NCI-H2196 (cell line): ENCODE measurements at regions not wholly inside any gene's neighbourhood (a gene's known extent, or its start where the extent isn't known, plus 50 kb on each side); places are given as distances from the start of the nearest gene placed in this dataset.
"Not testable (repeated sequence)": the region's sequence is repeated elsewhere in the genome, so short reads cannot be mapped to it uniquely, and the experiment has no call there.

Experiments used
- DNase-seq: peaks from one replicate; lab custom pipeline; 2025; ENCODE audit not compliant: unreplicated experiment; lab: John Stamatoyannopoulos, UW

DNA sequence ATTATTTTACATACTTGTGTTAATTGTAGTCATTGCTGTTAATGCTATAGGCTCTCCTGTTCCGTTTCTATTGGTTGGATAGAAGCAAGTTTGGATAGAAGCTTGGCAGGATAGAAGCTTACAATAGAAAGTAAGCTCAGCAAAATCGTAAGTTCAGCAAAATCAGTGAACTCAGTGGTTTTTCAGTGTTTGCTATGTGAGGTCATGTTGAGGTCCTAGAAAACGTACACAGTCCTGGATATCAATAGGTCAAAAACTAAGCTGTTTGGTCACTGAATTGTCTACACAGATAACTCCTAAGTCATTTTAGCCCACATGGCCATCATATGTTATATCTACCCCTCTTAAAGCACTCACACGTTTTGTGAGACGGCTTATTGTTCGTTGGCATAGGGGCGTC, 299.4 kb downstream of the MAN2A1 start:
- no peak for DNase-seq

DNA sequence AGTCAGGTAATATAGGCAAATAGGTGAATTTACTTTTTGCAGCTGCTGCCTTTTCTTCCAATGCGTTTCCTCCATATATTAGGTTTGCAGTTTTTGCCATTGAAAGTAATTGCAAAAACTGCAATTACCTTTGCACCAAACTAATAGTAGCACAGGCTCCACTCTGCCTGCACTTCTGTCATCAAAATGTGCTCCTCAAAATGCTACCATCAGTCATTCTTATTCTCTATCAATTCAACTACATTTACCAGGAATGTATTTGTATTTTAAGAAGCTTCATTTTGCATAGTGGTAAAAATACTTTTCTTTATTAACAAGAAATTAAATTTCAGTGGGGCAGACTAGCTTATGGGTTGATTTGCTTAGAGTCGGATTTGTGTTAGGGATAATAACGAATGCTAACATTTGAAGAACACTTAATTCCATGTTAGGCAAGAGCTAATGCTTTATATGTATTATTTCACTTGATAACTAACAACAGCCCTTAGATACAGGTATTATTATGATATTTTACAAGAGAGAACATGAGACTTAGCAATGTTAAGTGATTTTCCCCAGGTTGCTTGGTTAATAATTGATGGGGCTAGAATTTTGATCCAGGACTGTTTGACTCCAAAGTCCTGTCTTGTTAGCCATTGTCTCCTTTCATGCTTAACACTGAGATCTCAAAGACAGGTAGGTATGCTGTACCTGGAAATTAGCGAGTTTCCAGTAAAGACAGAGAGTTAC, 300.4 kb downstream of the MAN2A1 start:
- no peak for DNase-seq

DNA sequence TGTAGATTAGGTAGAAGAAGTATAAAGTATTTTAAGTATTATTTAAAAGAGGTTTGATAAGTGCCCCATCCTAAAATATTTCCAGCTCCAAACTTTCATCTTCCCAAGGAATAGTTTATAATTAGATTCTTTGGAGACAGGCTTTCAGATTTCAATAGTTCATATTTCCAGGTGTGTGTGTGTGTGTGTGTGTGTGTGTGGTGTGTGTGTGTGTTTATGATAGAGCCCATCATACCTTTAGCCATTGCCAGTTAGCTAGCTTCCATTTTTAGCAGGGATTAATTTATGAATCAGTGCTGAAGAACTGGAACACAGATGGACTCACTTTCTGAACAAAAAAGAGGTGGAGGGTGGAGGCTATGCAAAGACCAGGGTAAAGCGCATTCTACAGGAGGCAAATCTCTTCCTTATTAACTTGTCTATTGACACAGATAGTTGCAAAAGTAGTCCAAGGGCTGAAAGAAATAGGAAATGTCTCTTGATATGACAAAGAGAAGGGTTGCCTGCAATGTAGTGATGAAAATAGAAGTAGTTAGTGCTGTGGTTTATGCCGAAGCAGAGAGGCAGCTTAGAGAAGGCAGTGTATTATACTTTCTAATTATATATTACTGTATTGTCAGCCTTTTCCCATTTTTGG, 301.1 kb downstream of the MAN2A1 start:
- DNase-seq: no peak

DNA sequence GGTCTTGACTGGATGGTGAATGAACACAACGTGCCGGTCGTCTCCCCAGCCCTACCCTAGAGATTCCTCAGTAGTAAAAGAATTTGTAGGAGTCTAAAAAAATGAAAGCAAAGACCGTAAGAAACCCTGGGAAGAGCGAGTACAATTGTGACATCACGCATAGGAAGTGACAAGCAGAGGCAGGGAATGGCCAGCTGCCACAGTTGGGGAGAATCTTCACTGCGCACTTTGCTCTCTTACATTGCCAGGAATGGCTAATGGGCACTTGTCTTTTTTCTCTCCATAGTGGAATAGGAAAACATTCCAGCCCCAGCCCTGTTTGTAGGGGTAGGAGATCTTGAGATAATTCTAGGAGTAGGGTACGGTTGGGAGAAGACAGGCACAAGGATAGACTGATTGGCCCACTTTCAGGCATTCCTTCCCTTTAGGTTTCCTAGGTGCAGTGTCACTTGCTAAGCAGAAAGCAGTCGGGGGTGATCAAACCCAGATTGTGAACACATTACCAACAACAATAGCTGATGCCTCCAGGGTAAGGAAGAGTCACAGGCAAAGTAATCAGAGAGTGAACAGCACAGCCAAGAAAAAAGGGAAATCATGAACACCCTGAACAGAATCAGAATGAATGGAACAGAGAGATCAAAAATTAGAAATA, 302.7 kb downstream of the MAN2A1 start:
- DNase-seq: no peak

DNA sequence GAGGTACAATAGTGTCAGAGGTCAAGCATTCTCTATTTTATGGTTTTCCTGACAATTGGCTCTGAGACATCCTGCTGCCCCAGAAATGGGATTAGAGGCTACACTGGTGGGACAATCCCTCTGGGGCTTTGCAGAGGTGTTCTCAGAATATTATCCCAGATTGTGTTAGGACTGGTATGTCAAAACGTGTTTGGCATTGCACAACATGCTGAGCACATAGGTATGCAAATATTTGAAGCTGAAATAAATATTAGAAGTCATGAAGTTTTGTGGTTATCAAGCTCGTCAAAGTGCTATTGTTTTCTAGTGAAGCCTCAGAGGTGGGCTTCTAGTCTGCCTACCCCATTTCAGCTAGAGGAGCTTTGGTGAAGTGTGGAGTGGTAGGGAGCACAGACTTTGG, 304.4 kb downstream of the MAN2A1 start:
- DNase-seq: no peak

DNA sequence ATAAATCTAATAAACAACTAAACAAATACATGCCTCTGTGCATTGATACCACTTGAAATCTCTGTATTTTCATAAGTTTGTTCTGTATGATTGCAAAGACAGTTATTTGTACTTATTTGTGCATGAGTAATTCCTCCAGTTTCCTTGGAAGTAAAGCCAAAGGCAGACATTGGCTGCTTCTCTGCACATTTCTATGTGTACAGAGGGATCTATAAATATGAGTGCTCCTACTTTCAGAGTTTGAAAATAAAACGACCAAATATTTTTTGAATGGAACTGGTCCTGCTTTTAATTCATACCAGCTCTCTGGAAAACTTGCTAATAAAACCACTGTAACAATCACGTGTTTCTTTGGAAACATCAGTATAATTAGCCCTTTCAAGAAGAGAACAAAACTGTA, 306.5 kb downstream of the MAN2A1 start:
- no peak for DNase-seq

DNA sequence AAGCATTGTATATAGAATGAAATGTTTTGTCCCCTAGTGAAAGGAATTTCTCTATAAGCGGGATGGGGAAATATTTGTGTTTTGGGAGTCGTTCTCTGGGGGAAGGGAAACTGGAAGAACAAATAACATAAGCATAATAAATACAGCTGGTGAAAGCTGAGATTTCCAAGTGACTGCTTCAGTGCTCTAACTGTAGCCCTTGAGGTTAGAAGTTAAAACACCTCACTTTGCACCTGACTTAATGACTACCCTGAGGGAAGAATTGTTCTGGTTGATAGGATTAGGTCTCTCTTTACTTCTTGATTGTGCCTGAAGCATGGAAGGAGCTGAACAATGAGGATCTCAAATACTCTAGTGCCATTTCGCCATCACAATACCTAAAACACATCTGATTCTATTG, 307.4 kb downstream of the MAN2A1 start:
- DNase-seq: no peak

DNA sequence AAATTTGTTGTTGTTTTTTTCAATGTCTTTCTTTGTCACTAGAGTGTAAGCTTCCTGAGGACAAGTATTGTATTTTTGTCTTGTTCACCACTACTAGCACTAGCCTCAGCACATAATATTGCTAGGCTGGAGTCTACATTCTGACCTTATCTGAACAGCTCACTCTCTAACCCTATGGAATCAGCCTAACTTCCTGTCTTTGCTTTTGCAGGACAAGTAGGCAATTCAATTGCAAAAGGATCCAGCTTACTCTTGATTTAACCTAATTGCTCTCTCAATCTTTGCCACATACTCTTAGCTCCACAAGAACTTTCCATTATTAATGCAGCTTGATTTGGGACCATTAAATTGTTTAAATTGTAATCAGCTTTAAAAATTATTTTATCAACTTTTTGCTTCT, 308.5 kb downstream of the MAN2A1 start:
- DNase-seq: no peak

DNA sequence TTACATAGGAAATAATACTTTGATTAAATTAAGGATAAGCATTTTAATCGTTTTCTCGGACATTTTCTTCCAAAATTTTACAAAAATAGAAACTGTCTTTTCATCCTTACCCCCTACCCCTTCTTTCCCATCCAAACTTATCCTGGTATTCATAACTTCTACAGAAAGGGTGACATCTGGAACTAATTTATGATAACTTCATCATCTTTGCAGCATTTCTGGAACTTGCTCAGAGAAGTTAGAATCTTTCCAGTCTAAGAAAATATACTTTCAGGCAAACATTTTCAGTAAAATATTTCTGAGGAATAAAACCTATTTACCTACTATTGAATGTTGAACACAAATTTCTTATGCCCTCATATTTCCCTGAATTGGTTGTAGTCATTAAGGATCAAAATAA, 309.0 kb downstream of the MAN2A1 start:
- no peak for DNase-seq

DNA sequence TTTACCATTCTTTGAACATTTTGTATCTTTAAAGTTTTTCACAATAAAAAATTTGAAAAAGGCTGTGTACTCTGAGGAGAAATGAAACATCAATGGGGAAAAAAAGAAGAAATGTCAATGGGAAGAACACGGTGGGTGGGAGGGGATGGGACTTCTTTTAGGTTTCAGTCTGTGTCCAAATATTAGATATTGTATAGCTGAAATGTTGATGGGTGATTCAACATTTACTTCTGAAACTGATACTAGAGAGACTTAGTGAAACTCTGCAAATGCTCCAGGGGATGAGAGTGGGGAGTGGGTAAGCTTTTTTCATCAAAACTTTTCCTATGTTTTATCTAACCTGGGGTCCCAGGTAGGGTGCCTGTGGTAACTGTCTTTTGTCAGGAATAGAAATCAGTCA, 311.9 kb downstream of the MAN2A1 start:
- no peak for DNase-seq

DNA sequence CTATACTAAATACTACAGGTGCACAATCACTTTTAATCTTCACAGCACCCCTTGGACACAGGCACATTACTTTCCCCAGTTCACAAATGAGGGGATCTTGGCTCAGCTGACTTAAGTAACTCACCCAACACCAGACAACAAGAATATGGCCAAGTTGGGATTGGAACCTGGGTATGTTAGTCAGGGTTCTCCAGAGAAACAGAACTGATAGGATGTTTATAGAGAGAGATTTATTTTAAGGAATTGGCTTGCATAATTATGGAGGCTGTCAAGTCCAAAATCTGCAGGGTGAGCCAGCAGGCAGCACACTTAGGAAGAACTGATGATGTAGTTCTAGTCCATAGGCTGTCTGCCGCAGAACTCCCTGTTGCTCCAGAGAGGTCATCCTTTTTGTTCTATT, 312.9 kb downstream of the MAN2A1 start:
- no peak for DNase-seq

DNA sequence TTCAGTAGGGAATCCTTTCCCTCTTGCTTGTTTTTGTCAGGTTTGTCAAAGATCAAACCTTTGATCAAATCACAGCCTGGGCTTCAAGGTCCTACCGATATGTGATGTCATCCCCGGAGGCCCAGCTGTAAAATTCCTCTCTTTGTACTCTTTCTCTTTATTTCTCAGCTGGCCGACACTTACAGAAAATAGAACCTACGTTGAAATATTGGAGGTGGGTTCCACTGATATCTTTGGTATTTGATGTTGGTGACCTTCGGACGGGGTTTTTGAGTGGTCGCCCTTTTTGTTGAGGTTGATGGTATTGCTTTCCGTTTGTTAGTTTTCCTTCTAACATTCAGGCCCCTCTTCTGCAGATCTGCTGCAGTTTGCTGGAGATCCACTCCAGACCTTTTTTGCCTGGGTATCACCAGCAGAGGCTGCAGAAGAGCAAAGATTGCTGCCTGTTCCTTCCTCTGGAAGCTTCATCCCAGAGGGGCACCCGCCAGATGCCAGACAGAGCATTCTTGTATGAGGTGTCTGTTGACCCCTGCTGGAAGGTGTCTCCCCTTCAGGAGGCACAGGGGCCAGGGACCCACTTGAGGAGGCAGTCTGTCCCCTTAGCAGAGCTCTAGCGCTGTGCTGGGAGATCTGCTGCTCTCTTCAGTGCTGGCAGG, 316.3 kb downstream of the MAN2A1 start:
- not testable (repeated sequence) for DNase-seq

DNA sequence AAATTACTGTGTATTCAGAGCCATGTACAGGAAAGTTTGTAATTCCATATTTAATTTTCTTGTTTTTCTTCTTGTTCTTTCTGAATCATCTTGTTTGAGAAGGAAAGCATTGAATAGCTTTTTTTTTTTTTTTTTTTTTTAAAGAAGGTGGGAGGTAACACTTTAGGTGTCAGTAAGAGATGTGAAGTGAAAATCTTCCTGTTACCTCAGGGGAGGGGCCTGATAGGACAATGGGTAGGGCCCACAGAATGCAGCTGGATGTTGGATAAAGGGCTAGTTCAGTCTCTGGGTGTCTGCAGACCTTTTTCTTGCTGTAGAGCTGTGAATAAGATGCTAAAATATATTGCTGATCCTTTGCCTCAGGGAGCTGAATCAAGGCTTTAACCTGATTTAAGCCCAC, 317.4 kb downstream of the MAN2A1 start:
- DNase-seq: no peak

DNA sequence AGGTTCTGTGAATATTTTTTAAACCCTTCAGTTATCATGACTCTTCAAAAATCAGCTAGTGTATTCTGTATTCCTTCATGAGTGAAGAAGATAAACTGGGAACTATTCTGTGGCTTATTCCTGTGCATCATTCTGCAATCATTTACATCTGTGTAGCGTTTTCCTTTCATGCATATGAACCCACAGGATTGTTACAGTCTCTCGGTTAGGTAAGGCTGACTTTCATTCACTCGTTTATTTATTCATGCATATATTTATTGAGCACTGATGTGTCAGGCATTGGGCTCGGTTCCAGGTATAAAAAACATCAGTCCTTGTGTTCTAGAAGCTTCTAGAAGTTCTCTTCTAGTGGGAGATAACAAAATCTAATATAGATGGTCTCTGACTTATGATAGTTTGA, 318.4 kb downstream of the MAN2A1 start:
- no peak for DNase-seq

DNA sequence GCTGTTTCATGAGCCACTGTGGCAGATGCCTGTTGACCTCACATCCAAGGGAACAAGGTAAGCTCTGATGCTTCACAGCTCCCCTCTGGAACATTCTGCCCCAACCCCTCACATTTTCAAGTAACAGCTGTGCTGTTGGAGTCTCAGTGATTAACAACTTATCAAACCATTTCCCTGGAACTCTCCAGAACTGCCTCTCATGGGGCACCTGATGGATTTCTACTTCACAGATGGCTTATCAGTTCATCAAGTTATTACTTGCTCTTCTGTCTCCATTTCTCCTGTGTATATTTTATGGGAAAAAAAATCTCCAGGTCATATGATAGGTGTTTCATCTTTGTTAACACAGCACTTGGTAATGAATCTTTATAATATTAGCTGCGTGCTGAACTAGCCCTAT, 322.4 kb downstream of the MAN2A1 start:
- DNase-seq: no peak

DNA sequence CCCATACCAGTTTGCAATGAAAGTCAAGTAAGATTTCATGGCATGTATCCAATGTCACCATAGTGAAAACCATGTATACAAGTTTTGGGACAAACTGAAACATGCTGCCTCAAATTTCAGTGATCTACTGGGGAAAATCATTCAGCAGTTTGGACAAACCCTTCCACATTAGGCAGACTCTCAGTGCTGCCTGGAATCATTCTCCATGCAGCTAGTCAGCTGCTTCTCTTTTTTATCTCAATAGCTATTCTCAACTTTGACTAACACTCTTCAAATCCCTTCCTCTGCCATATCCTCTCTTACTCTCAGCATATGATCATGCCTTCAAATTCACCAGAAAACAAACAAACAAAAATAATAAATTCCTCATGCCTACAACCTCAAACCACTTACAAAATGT, 323.3 kb downstream of the MAN2A1 start:
- DNase-seq: no peak

DNA sequence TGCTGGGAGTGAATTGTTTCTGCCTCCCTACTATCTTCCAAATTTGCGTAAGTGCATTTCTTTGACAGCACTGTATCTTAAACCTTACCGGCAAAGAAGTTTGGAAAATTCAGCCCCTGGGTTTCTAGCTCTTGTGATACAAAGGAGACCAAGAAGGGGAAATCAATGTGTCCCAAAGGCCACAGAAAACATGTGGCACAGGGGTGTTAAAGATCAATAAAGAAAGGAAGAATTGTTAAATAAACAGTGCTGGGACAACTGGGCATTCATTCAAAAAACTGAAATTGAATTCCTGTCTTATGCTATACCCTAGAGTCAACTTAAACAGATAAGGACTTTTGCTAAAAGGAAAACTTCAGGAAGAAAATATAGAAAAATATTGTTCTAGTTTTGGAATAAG, 328.1 kb downstream of the MAN2A1 start:
- DNase-seq: no peak

DNA sequence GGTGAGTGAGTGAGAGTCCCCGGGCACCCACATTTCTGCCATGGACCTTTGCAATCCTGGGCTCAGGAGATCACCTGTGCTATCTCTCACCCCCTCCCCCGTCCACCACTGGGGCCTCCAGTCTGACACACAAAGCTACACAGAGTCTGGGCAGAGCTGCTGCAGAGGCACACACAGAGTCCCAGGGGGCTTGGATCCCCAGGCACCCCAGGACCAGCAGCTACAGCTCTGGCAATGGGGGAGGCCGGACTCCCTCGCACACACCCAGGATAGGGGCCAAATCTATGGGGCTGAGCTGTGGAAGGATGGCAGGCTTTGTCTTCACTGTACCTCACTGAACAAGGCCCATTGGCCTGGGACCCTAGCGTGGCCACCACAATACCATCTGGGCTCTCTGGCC, 328.8 kb downstream of the MAN2A1 start:
- DNase-seq: no peak

DNA sequence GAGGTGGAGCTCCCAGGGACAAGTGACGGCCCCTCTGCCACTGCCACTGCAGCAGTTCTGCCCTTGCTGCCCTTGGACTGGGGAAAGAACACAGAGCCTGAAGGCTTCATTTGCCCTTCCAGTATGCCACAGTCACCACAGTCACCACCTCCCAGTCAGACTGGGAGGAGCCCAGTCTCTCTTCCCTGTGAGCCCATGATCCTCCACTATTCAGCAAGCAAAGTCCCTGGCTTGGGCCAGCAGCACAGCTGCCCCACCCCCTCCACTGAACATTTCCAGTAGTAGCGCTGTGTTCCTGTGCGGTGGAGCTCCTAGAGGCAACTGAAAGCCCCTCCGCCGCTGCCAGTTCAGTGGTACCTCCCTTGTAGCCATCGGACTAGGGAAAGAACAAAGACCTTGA, 329.4 kb downstream of the MAN2A1 start:
- no peak for DNase-seq

DNA sequence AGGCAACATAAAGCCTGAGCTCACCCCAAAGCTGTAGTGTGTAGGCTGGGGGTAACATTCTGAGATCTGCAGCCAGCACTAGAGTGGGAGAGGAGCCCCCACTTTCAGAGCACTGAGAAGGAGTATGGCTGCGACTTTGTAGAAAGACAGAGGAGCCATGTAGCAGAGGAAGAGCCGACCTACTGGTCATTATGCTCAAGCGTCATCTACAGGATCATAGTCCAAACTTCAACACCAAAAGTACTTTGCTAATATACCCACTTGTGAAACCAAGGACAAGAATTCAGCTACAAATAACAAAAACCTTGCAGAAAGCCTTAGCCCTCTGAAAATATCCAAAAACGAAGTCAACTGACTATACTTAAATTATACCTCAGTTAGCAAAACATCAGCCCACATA, 330.1 kb downstream of the MAN2A1 start:
- DNase-seq: no peak

DNA sequence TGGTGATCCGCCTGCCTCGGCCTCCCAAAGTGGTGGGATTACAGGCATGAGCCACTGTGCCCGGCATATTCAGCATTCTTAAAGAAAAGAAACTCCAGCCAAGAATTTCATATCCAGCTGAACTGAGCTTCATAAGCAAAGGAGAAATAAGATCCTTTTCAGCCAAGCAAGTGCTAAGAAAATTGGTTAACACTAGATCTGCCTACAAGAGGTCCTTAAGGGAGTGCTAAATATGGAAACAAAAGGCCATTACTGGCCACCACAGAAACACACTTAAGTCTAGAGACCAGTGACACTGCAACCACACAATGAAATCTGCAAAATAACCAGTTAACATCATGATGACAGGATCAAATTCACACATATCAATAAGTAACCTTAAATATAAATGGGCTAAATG, 331.5 kb downstream of the MAN2A1 start:
- DNase-seq: no peak

DNA sequence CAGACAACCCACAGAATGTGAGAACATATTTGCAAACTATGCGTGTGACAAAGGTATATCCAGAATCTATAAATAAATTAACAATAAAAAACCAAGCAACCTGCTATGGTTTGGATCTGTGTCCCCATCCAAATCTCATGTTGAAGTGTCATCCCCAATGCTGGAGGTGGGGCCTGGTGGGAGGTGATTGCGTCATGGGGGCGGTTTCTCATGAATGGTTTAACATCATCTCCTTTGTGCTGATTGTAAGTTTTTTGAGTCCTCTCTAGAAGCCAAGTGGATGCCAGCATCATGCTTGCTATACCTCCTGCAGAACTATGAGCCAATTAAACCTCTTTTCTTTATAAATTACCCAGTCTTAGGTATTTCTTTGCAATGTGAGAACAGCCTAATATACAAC, 335.4 kb downstream of the MAN2A1 start:
- no peak for DNase-seq
